ENCODE measurements at regions not wholly inside any gene's neighbourhood (a gene's known extent, or its start where the extent isn't known, plus 50 kb on each side); places are given as distances from the start of the nearest gene placed in this dataset.
"Not testable (repeated sequence)": the region's sequence is repeated elsewhere in the genome, so short reads cannot be mapped to it uniquely, and the experiment has no call there.

GRCh38 chr1:187840557-187840956 is 1011.8 kb downstream of the PLA2G4A start:
- no peak for DNase-seq

- DNase-seq: peak; percentile 15
Observed at GRCh38 chr1:187842406-187843165, 1013.8 kb downstream of the PLA2G4A start.

GRCh38 chr1:187844313-187844712 is 1015.6 kb downstream of the PLA2G4A start:
- DNase-seq: no peak

- DNase-seq: no peak
Observed at GRCh38 chr1:187847531-187847930, 1018.8 kb downstream of the PLA2G4A start.

GRCh38 chr1:187848321-187848720 is 1019.6 kb downstream of the PLA2G4A start:
- DNase-seq: no peak

GRCh38 chr1:187850146-187850545 is 1021.4 kb downstream of the PLA2G4A start:
- not testable (repeated sequence) for DNase-seq

GRCh38 chr1:187853505-187853904 is 1024.8 kb downstream of the PLA2G4A start:
- no peak for DNase-seq

GRCh38 chr1:187854457-187854856 is 1025.7 kb downstream of the PLA2G4A start:
- DNase-seq: no peak

GRCh38 chr1:187862506-187862905 is 1033.8 kb downstream of the PLA2G4A start:
- DNase-seq: peak; percentile 13

GRCh38 chr1:187870552-187870951 is 1041.8 kb downstream of the PLA2G4A start:
- DNase-seq: peak; percentile 56

GRCh38 chr1:187871177-187871845 is 1042.6 kb downstream of the PLA2G4A start:
- peak; percentile 45 for DNase-seq

GRCh38 chr1:187872550-187872949 is 1043.8 kb downstream of the PLA2G4A start:
- DNase-seq: no peak

- no peak for DNase-seq
Observed at GRCh38 chr1:187873126-187873525, 1044.4 kb downstream of the PLA2G4A start.

- no peak for DNase-seq
Observed at GRCh38 chr1:187876775-187877174, 1048.0 kb downstream of the PLA2G4A start.

GRCh38 chr1:187877220-187877619 is 1048.5 kb downstream of the PLA2G4A start:
- no peak for DNase-seq

GRCh38 chr1:187878883-187879282 is 1050.1 kb downstream of the PLA2G4A start:
- no peak for DNase-seq

- no peak for DNase-seq
Observed at GRCh38 chr1:187883356-187883755, 1054.6 kb downstream of the PLA2G4A start.

- no peak for DNase-seq
Observed at GRCh38 chr1:187891993-187892682, 1063.4 kb downstream of the PLA2G4A start.

GRCh38 chr1:187892683-187893039 is 1063.9 kb downstream of the PLA2G4A start:
- no peak for DNase-seq

GRCh38 chr1:187893471-187893870 is 1064.7 kb downstream of the PLA2G4A start:
- DNase-seq: no peak

GRCh38 chr1:187894349-187894748 is 1065.6 kb downstream of the PLA2G4A start:
- no peak for DNase-seq

GRCh38 chr1:187903223-187903622 is 1074.5 kb downstream of the PLA2G4A start:
- DNase-seq: no peak

GRCh38 chr1:187909382-187909781 is 1080.6 kb downstream of the PLA2G4A start:
- DNase-seq: no peak
